ENCODE measurements at regions not wholly inside any gene's neighbourhood (a gene's known extent, or its start where the extent isn't known, plus 50 kb on each side); places are given as distances from the start of the nearest gene placed in this dataset.
"Not testable (repeated sequence)": the region's sequence is repeated elsewhere in the genome, so short reads cannot be mapped to it uniquely, and the experiment has no call there.

DNA sequence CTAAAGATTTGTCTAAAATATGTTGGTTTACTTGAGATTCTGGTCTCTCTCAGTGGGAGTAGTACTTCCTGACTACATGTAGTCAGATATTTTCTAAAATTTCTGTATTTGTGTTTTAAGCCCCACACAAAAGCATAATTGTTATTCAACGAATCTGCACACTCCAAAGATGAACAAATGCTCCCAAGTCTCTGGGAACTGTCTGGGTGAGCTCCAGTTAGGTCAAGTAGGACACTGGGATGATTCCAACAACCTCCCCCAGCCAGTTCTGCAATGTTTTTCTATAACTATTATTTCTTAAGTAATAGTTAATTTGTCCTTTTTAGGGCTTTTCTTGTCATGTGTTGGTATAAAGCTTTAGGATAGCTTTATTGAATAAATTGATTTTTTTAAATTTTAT is 174.6 kb downstream of the FAM174A start:
- DNase-seq (no peak), FAIRE-seq (no peak)
- TF ChIP-seq, protein P1, sequence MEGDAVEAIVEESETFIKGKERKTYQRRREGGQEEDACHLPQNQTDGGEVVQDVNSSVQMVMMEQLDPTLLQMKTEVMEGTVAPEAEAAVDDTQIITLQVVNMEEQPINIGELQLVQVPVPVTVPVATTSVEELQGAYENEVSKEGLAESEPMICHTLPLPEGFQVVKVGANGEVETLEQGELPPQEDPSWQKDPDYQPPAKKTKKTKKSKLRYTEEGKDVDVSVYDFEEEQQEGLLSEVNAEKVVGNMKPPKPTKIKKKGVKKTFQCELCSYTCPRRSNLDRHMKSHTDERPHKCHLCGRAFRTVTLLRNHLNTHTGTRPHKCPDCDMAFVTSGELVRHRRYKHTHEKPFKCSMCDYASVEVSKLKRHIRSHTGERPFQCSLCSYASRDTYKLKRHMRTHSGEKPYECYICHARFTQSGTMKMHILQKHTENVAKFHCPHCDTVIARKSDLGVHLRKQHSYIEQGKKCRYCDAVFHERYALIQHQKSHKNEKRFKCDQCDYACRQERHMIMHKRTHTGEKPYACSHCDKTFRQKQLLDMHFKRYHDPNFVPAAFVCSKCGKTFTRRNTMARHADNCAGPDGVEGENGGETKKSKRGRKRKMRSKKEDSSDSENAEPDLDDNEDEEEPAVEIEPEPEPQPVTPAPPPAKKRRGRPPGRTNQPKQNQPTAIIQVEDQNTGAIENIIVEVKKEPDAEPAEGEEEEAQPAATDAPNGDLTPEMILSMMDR (IDR thresholded peaks at IDR 0.05; ENCODE audit: borderline replicate concordance, extremely low read depth, insufficient read depth), result no peak
- Histone ChIP-seq H3K27ac (ENCODE audit: low read depth in 2 of 2, low read length in 2 of 2) (no peak overlapping the region), H3K9me3 (ENCODE audit: control insufficient read depth in 2 of 3, insufficient read depth in 1 of 3, low read length in 3 of 3) (no peaks in the 10 kb centered on the region), H3K4me3 (ENCODE audit: low read length in 3 of 3) (no peak overlapping the region), H3K9ac (ENCODE audit: low read length in 3 of 3) (no peak overlapping the region), H3K36me3 (ENCODE audit: control insufficient read depth in 2 of 3, insufficient read depth in 3 of 3, low read length in 3 of 3) (no peaks in the 10 kb centered on the region), H3K27me3 (ENCODE audit: control insufficient read depth, insufficient read depth, low read length) (no peaks in the 10 kb centered on the region), H3K4me1 (ENCODE audit: control insufficient read depth in 2 of 3, insufficient read depth in 2 of 3, low read depth in 1 of 3, low read length in 3 of 3) (no peaks in the 10 kb centered on the region)
- intact Hi-C loops (cut with DNase I), result no loop called here

DNA sequence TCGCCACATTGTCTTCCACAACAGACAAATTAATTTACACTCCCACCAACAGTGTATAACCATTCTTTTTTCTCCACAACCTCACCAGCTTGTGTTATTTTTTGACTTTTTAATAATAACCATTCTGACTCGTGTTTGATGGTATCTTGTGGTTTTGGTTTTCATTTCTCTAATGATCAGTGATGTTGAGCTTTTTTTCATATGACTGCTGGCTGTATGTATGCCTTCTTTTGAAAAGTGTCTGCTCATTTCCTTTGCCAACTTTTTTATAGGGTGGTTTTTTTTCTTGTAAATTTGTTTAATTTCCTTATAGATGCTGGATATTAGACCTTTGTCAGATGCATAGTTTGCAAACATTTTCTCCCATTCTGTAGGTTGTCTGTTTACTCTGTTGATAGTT is 179.6 kb downstream of the FAM174A start:
- FAIRE-seq; intact Hi-C loops (cut with DNase I): not testable (repeated sequence)

DNA sequence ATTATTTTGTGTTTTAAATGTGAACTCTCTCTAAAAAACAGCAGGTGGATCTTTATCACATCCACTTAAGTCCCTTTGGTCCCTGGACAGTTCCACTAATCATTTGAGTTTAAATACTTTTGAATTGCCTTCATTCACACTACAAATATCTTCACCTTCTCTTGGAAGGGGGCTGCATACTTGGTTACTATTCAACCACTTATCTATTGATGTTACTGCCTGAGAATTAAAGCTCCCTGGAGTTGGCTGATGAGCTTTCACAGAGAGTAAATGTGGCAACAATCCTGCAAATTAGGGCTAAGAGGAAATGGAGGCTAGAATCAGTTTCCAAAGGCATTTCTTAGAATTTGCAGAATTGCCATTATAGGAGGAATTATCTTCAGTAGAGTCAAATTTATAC is 180.4 kb downstream of the ST8SIA4 start:
- Histone ChIP-seq H3K4me1 (ENCODE audit: control insufficient read depth in 2 of 3, insufficient read depth in 2 of 3, low read depth in 1 of 3, low read length in 3 of 3) (no peaks in the 10 kb centered on the region), H3K36me3 (ENCODE audit: control insufficient read depth in 2 of 3, insufficient read depth in 3 of 3, low read length in 3 of 3) (no peaks in the 10 kb centered on the region), H3K9me3 (ENCODE audit: control insufficient read depth in 2 of 3, insufficient read depth in 1 of 3, low read length in 3 of 3) (no peaks in the 10 kb centered on the region), H3K27ac (ENCODE audit: low read depth in 2 of 2, low read length in 2 of 2) (no peak overlapping the region), H3K4me3 (ENCODE audit: low read length in 3 of 3) (no peak overlapping the region), H3K27me3 (ENCODE audit: control insufficient read depth, insufficient read depth, low read length) (no peaks in the 10 kb centered on the region), H3K9ac (ENCODE audit: low read length in 3 of 3) (no peak overlapping the region)
- TF ChIP-seq, protein P1 (IDR thresholded peaks at IDR 0.05; ENCODE audit: borderline replicate concordance, extremely low read depth, insufficient read depth), result no peak
- no peak for DNase-seq
- no peak for FAIRE-seq
- intact Hi-C loops (cut with DNase I), result no loop called here

More for the DNA sequence above, 179.6 kb downstream of the FAM174A start:
- not testable (repeated sequence) for H3K27ac ChIP-seq (ENCODE audit: low read depth in 2 of 2, low read length in 2 of 2); H3K4me3 ChIP-seq (ENCODE audit: low read length in 3 of 3); H3K9ac ChIP-seq (ENCODE audit: low read length in 3 of 3); H3K4me1 ChIP-seq (ENCODE audit: control insufficient read depth in 2 of 3, insufficient read depth in 2 of 3, low read depth in 1 of 3, low read length in 3 of 3); H3K27me3 ChIP-seq (ENCODE audit: control insufficient read depth, insufficient read depth, low read length); H3K9me3 ChIP-seq (ENCODE audit: control insufficient read depth in 2 of 3, insufficient read depth in 1 of 3, low read length in 3 of 3); H3K36me3 ChIP-seq (ENCODE audit: control insufficient read depth in 2 of 3, insufficient read depth in 3 of 3, low read length in 3 of 3); DNase-seq

DNA sequence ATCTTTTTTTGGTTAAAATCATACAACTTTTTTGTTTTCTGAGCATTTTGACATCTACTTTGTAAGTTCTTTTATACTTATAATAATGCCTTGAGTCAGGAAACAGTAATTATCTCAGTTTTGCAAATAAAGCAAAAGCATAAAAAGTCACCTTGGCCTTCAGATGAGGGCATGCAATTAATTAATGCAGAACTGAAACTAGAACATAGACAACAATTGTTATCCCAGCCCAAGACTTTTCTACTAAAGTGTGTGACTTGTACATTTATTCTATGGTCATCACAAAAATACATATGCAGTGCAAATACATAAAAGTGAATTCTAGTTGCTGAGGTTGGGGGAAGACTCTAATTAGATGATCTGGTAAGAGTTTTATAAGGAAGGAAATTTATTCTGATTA is 179.9 kb downstream of the ST8SIA4 start:
- Histone ChIP-seq H3K4me3 (ENCODE audit: low read length in 3 of 3) (no peak overlapping the region), H3K27ac (ENCODE audit: low read depth in 2 of 2, low read length in 2 of 2) (no peak overlapping the region), H3K36me3 (ENCODE audit: control insufficient read depth in 2 of 3, insufficient read depth in 3 of 3, low read length in 3 of 3) (no peaks in the 10 kb centered on the region), H3K27me3 (ENCODE audit: control insufficient read depth, insufficient read depth, low read length) (no peaks in the 10 kb centered on the region), H3K4me1 (ENCODE audit: control insufficient read depth in 2 of 3, insufficient read depth in 2 of 3, low read depth in 1 of 3, low read length in 3 of 3) (no peaks in the 10 kb centered on the region), H3K9me3 (ENCODE audit: control insufficient read depth in 2 of 3, insufficient read depth in 1 of 3, low read length in 3 of 3) (no peaks in the 10 kb centered on the region), H3K9ac (ENCODE audit: low read length in 3 of 3) (no peak overlapping the region)
- TF ChIP-seq, protein P1 (IDR thresholded peaks at IDR 0.05; ENCODE audit: borderline replicate concordance, extremely low read depth, insufficient read depth), result no peak
- no peak for DNase-seq
- no peak for FAIRE-seq
- intact Hi-C loops (cut with DNase I), result no loop called here

Data from kidney (tissue), 13 donors.